ENCODE measurements at regions not wholly inside any gene's neighbourhood (a gene's known extent, or its start where the extent isn't known, plus 50 kb on each side); places are given as distances from the start of the nearest gene placed in this dataset.

GRCh38 chr5:163244445-163244987 is 192.9 kb upstream of the CCNG1 start:
- ATAC-seq = no peak
- peaks cover 18% of the 10 kb centered on the region for H3K4me1 Mint-ChIP-seq

More at GRCh38 chr5:163244445-163244987, 192.9 kb upstream of the CCNG1 start:
- H3K79me2 ChIP-seq (replicated peaks; ENCODE audit: insufficient read depth) = no peaks in the 10 kb centered on the region
- Mint-ChIP-seq H3K9me3 (no peaks in the 10 kb centered on the region; the same call in 2 of the 3 replicates), H3K4me3 (no peak overlapping the region), H3K27me3 (ENCODE audit: insufficient read depth, low read depth, poor library complexity) (no peaks in the 10 kb centered on the region), H3K27ac (no peak overlapping the region), H3K36me3 (ENCODE audit: low read depth) (no peaks in the 10 kb centered on the region)
- H3K9me2 ChIP-seq (ENCODE audit: insufficient read depth) = no peaks in the 10 kb centered on the region
- H4K20me1 ChIP-seq (replicated peaks; ENCODE audit: insufficient read depth) = no peaks in the 10 kb centered on the region
- no peaks in the 10 kb centered on the region for H3F3A ChIP-seq (replicated peaks; ENCODE audit: low read depth)
- H3K4me3 ChIP-seq = no peak overlapping the region
- no peaks in the 10 kb centered on the region for H3K27me3 ChIP-seq (ENCODE audit: insufficient read depth)
- H3K4me2 ChIP-seq = no peak overlapping the region
- H2AFZ ChIP-seq = no peak overlapping the region
- peaks cover 7% of the 10 kb centered on the region for H3K4me1 ChIP-seq (ENCODE audit: insufficient read depth)
- no peaks in the 10 kb centered on the region for H3K36me3 ChIP-seq (ENCODE audit: insufficient read depth)
- TF ChIP-seq ZNF331 (CRISPR knock-in tag; IDR thresholded peaks at IDR 0.05; ENCODE audit: low read depth) (no peak), ZNF462 (CRISPR knock-in tag; IDR thresholded peaks at IDR 0.05) (no peak), EZH2phosphoT487 (IDR thresholded peaks at IDR 0.05; ENCODE audit: unreplicated experiment) (no peak), REST (IDR thresholded peaks at IDR 0.05; ENCODE audit: unreplicated experiment) (no peak), ETS1 (IDR thresholded peaks at IDR 0.05) (no peak), STAT1 (IDR thresholded peaks at IDR 0.05; ENCODE audit: unreplicated experiment) (no peak), JUNB (IDR thresholded peaks at IDR 0.05; ENCODE audit: unreplicated experiment) (no peak), ZNF114 (CRISPR knock-in tag; IDR thresholded peaks at IDR 0.05) (no peak), CREB1 (CRISPR knock-in tag; IDR thresholded peaks at IDR 0.05; ENCODE audit: low read depth) (no peak), POLR2AphosphoS5 (IDR thresholded peaks at IDR 0.05; ENCODE audit: low read depth) (no peak), NANOG (IDR thresholded peaks at IDR 0.05; ENCODE audit: borderline replicate concordance) (no peak), EZH2 (IDR thresholded peaks at IDR 0.05; ENCODE audit: low read depth, unreplicated experiment) (no peak), CTCF (conservative IDR thresholded peaks at IDR 0.05; ENCODE audit: low read depth in 2 of 2) (no peak)
- no peak overlapping the region for H3K27ac ChIP-seq (ENCODE audit: low read depth)
- no peak for DNase-seq (ENCODE audit: low spot score)

All from GM23338 (cell line).